ENCODE measurements at regions not wholly inside any gene's neighbourhood (a gene's known extent, or its start where the extent isn't known, plus 50 kb on each side); places are given as distances from the start of the nearest gene placed in this dataset.

DNA sequence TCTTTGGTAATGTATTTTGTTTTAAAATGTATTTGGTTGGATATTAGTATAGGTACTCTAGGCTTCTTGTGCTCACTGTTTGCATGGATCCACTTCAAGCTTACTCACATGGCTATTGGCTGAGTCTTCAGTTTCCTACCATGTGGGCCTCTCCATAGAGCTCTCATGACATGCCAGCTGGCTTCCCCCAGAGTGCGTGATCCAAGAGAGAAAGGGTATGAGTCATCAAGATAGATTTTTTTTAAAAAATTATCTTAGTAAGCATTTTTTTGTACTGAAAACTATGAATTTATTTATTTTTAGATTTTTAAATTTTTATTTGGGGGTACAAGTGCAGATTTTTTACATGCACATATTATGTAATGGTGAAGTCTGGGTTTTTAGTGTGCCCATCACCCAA, 219.1 kb upstream of the AMOT start:
- TF ChIP-seq POLR2A (IDR thresholded peaks at IDR 0.05; ENCODE audit: low read length): no peak
- no peak for TF ChIP-seq GATA1 (IDR thresholded peaks at IDR 0.05; ENCODE audit: low read depth, low read length)

Data from erythroblast (primary cell).